WTC11 (cell line): ENCODE measurements at regions not wholly inside any gene's neighbourhood (a gene's known extent, or its start where the extent isn't known, plus 50 kb on each side); places are given as distances from the start of the nearest gene placed in this dataset.

Source experiments
- ARID4B ChIP-seq: sonication (generic); formaldehyde crosslinking; IDR thresholded peaks from 2 replicates; pipeline ENCODE4 v1.8.0; 2023; ENCODE audit warnings: missing genetic modification reagents, mild to moderate bottlenecking, borderline replicate concordance
- ATF3 ChIP-seq: sonication (generic); formaldehyde crosslinking; conservative IDR thresholded peaks from 2 replicates; pipeline ENCODE4 v1.8.1; 2022; ENCODE audit warnings: mild to moderate bottlenecking, missing genetic modification reagents
- CREB1 ChIP-seq: sonication (generic); formaldehyde crosslinking; IDR thresholded peaks from 2 replicates; pipeline ENCODE4 v1.8.0; 2023; ENCODE audit warnings: mild to moderate bottlenecking, missing genetic modification reagents
- CTCF ChIP-seq: fragments of 200-600 bp; IDR thresholded peaks from 2 replicates; pipeline ENCODE4 v1.8.0; 2022; ENCODE audit warnings: antibody characterized with exemption
- ESRRA ChIP-seq: sonication (generic); formaldehyde crosslinking; IDR thresholded peaks from 2 replicates; pipeline ENCODE4 v1.8.1; 2022; ENCODE audit warnings: mild to moderate bottlenecking, missing genetic modification reagents, borderline replicate concordance
- MXD4 ChIP-seq: fragments of 250-450 bp; sonication (Bioruptor Pico); IDR thresholded peaks from 2 replicates; pipeline ENCODE4 v1.8.0; 2021; ENCODE audit warnings: mild to moderate bottlenecking, moderate library complexity, borderline replicate concordance
- SMAD4 ChIP-seq: sonication (generic); formaldehyde crosslinking; IDR thresholded peaks from 2 replicates; pipeline ENCODE4 v1.8.0; 2022; ENCODE audit warnings: mild to moderate bottlenecking, missing genetic modification reagents
- SP1 ChIP-seq: sonication (generic); formaldehyde crosslinking; conservative IDR thresholded peaks from 2 replicates; pipeline ENCODE4 v1.8.1; 2022; ENCODE audit warnings: missing genetic modification reagents
- USF2 ChIP-seq: sonication (generic); formaldehyde crosslinking; IDR thresholded peaks from 2 replicates; pipeline ENCODE4 v1.8.1; 2023; ENCODE audit warnings: mild to moderate bottlenecking, missing genetic modification reagents, moderate library complexity

DNA sequence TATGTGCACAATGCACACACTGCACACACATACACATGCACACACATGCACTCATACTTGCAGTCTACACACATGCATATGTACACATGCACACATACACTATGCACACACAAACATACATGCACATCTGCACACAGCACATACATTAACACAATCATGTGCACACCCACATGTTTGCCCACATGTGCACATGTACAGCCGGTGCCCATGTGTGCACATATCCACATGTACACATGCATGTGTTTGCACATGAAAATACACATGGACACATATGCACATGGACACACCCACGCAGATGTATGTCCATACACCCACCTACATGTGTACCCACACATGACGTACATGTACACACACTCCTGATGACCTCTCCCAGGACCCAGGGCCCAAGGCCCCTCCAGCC is 105.1 kb upstream of the ACTRT2 start:
- TF ChIP-seq ATF3 (CRISPR knock-in tag) (no peak), ARID4B (no peak), CTCF (no peak), MXD4 (CRISPR knock-in tag) (no peak), SP1 (CRISPR knock-in tag) (no peak), ESRRA (CRISPR knock-in tag) (no peak), USF2 (CRISPR knock-in tag) (no peak), SMAD4 (no peak), CREB1 (CRISPR knock-in tag) (no peak)
